Mesenchymal stem cell (in vitro differentiated cells and primary cell): ENCODE measurements at regions not wholly inside any gene's neighbourhood (a gene's known extent, or its start where the extent isn't known, plus 50 kb on each side); places are given as distances from the start of the nearest gene placed in this dataset.

Experiments
- DNase-seq: peaks from one replicate; pipeline ENCODE4 v3.0.0-alpha.2; 2013
- H2AFZ ChIP-seq: one replicate; pipeline ENCODE4 v1.6.1; 2013; ENCODE audit warnings: low read depth, mild to moderate bottlenecking, control low read depth, inconsistent platforms, low read length, moderate library complexity
- H2AK5ac ChIP-seq: 2 replicates; pipeline ENCODE4 v1.6.1; 2013; ENCODE audit warnings: low read length, moderate library complexity, mild to moderate bottlenecking, inconsistent platforms; ENCODE audit not compliant: severe bottlenecking
- H2BK120ac ChIP-seq: one replicate; pipeline ENCODE4 v1.6.1; 2013; ENCODE audit warnings: low read depth, mild to moderate bottlenecking, inconsistent platforms, low read length, moderate library complexity
- H2BK12ac ChIP-seq, 2 experiments: one replicate each; pipeline ENCODE4 v1.6.1; 2013; ENCODE audit warnings: inconsistent platforms in 2 of 2, low read length in 2 of 2, mild to moderate bottlenecking in 2 of 2, moderate library complexity in 2 of 2, control low read depth in 1 of 2
- H2BK15ac ChIP-seq: one replicate; pipeline ENCODE4 v1.6.1; 2013; ENCODE audit warnings: mild to moderate bottlenecking, low read depth, inconsistent platforms; ENCODE audit not compliant: poor library complexity, severe bottlenecking
- H2BK5ac ChIP-seq: 2 replicates; pipeline ENCODE4 v1.6.1; 2013; ENCODE audit warnings: low read depth, mild to moderate bottlenecking, low read length, control low read depth, inconsistent platforms; ENCODE audit not compliant: poor library complexity, severe bottlenecking
- H3K14ac ChIP-seq, 2 experiments: one replicate each; pipeline ENCODE4 v1.6.1; 2013; ENCODE audit warnings: inconsistent platforms in 2 of 2, low read length in 2 of 2, control low read depth in 1 of 2, mild to moderate bottlenecking in 1 of 2, moderate library complexity in 1 of 2
- H3K18ac ChIP-seq, 2 experiments: one replicate each; pipeline ENCODE4 v1.6.1; 2013; ENCODE audit warnings: inconsistent platforms in 2 of 2, low read length in 2 of 2, control low read depth in 1 of 2, low read depth in 1 of 2, mild to moderate bottlenecking in 1 of 2
- H3K23ac ChIP-seq, 2 experiments: one replicate each; pipeline ENCODE4 v1.6.1; 2013; ENCODE audit warnings: inconsistent platforms in 2 of 2, low read length in 2 of 2, mild to moderate bottlenecking in 2 of 2, moderate library complexity in 2 of 2, control low read depth in 1 of 2
- H3K27ac ChIP-seq: 2 replicates; pipeline ENCODE4 v1.5.1; 2013; ENCODE audit warnings: mild to moderate bottlenecking, moderate library complexity, low read length, control low read depth, inconsistent platforms; ENCODE audit not compliant: poor library complexity, severe bottlenecking
- H3K27me3 ChIP-seq, 2 experiments: 2 replicates each; pipeline versions ENCODE4 v1.6.1 to v1.7.0; 2013; ENCODE audit warnings: low read length in 2 of 2, mild to moderate bottlenecking in 2 of 2, moderate library complexity in 2 of 2, control low read depth in 1 of 2, inconsistent platforms in 1 of 2; ENCODE audit not compliant: control insufficient read depth in 1 of 2, insufficient read depth in 1 of 2
- H3K36me3 ChIP-seq, 2 experiments: 2 replicates each; pipeline versions ENCODE4 v1.6.1 to v1.7.0; 2013; ENCODE audit warnings: low read length in 2 of 2, control low read depth in 1 of 2, inconsistent platforms in 1 of 2, low read depth in 1 of 2, mild to moderate bottlenecking in 1 of 2; ENCODE audit not compliant: insufficient read depth in 2 of 2, control insufficient read depth in 1 of 2
- H3K4ac ChIP-seq, 2 experiments: one replicate each; pipeline ENCODE4 v1.6.1; 2013; ENCODE audit warnings: inconsistent platforms in 2 of 2, low read length in 2 of 2, mild to moderate bottlenecking in 2 of 2, moderate library complexity in 2 of 2, control low read depth in 1 of 2, low read depth in 1 of 2
- H3K4me1 ChIP-seq: 2 replicates; pipeline ENCODE4 v1.6.1; 2013; ENCODE audit warnings: low read depth, low read length, control low read depth; ENCODE audit not compliant: control insufficient read depth, insufficient read depth
- H3K4me2 ChIP-seq: 2 replicates; pipeline ENCODE4 v1.6.1; 2013; ENCODE audit warnings: low read length, mild to moderate bottlenecking, inconsistent platforms; ENCODE audit not compliant: poor library complexity, severe bottlenecking
- H3K4me3 ChIP-seq, 2 experiments: 2 replicates each; pipeline versions ENCODE4 v1.5.1 to v1.7.0; 2013; ENCODE audit warnings: low read length in 2 of 2, mild to moderate bottlenecking in 2 of 2, control low read depth in 1 of 2, low read depth in 1 of 2; ENCODE audit not compliant: insufficient read depth in 1 of 2
- H3K79me1 ChIP-seq: replicated peaks from 2 replicates; pipeline ENCODE4 v1.6.1; 2013; ENCODE audit warnings: mild to moderate bottlenecking, control low read depth, low read length, inconsistent platforms; ENCODE audit not compliant: poor library complexity, severe bottlenecking
- H3K9ac ChIP-seq: 2 replicates; pipeline ENCODE4 v1.7.0; 2013; ENCODE audit warnings: mild to moderate bottlenecking, low read length, moderate library complexity
- H3K9me3 ChIP-seq: 2 replicates; pipeline ENCODE4 v1.7.0; 2013; ENCODE audit warnings: mild to moderate bottlenecking, low read length; ENCODE audit not compliant: control insufficient read depth
- H4K8ac ChIP-seq: one replicate; pipeline ENCODE4 v1.6.1; 2013; ENCODE audit warnings: inconsistent platforms, mild to moderate bottlenecking, low read length, moderate library complexity
- H4K91ac ChIP-seq: one replicate; pipeline ENCODE4 v1.6.1; 2013; ENCODE audit warnings: mild to moderate bottlenecking, low read length, inconsistent platforms
- whole genome bisulfite sequencing: methylation state at CpG from one replicate; pipeline ENCODE4 v1.1.7; 2013; ENCODE audit warnings: mixed read lengths; 5-methylcytosine and 5-hydroxymethylcytosine counted together

DNA sequence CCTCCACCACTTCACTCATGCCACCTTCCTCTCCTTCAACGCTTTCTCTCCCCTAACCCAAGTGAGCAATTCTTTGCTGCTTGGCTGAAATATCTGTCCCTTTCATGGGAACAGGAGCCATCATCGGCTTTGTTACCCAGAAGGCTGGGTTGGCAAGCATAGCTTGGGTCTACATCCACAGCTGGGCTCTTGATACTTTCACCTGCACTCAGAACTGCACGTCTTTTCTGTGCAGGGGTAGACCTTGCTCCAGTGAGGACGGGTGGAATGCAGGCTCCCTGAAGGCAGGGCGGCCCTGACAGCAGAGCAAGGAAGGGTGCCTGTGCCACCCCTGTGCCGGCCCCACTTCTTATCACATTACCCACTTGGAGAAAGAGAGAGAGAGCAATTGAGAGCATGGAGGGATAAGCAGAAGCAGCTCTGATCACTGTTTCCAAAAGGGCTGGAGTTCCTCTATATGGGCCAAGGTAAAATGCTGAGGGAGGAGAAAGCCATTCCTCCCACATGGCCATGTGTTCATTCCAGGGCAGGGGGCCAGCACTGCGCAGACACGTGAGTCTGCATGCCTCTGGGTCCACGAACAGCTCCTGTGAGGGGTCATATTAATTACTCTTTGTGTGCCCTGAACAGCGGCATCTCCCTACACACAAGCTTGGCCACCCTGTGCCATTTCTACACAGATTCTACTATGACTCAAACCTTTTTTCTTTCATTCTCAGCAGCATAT lies 181.8 kb downstream of the BUD13 start:
- Histone ChIP-seq H3K14ac (no peak overlapping the region), H4K91ac (no peak overlapping the region), H3K23ac (no peak overlapping the region), H3K18ac (no peak overlapping the region), H2BK5ac (no peak overlapping the region), H2AK5ac (no peak overlapping the region), H3K4ac (no peak overlapping the region), H3K9ac (no peak overlapping the region), H2AFZ (no peak overlapping the region), H2BK12ac (no peak overlapping the region), H4K8ac (no peak overlapping the region), H3K27me3 (peaks cover 7 to 50% of the 10 kb centered on the region in 2 experiments), H3K9me3 (no peaks in the 10 kb centered on the region), H3K4me2 (no peak overlapping the region), H3K36me3 (no peaks in the 10 kb centered on the region), H2BK120ac (no peak overlapping the region), H3K79me1 (no peaks in the 10 kb centered on the region), H3K4me3 (no peak overlapping the region), H2BK15ac (no peak overlapping the region), H3K4me1 (no peaks in the 10 kb centered on the region), H3K27ac (no peak overlapping the region)
- DNase-seq = no peak
- WGBS = 72% methylated on average over 9 of the region's 10 CpGs

DNA sequence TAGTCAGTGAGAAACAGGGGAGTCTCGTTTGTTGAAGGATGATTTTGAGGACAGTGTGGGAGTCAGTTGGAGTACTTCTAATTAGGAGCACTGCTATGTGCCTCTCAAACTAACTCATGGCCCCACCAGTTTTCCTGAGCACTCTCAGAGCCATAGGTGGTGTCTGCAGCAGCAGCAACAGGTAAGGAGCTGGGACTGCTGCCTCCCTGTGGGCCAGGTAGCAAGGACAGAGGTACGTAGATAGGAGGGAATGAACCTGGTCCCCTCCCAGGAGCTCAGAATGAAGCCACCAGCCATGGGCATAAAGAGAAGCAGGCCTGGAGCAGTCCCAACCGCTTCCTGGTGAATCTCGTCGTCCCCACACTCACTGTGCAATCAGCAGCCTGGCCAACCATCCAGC lies 183.4 kb downstream of the BUD13 start:
- no peak overlapping the region for H2BK5ac ChIP-seq
- 63% methylated on average over 5 of the region's 5 CpGs for WGBS

DNA sequence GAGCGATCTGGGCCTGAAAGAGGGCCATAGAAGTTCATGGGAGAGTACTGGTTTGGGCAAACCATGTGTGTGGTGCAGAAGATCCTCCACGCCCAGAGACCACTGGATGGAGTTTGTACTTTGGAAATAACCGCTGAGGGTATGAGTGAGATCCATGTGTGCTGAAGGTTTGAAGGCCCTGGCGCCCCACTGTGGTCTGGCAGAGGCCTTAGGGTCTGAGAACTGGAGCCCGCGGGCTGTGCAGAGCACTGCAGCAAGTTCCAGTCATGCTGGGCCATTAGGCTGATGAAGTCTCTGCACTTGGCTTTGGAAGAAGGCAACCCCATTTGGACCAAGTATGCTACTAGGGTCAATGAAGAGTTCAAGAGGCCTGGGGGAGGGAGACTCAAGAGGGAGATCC lies 186.4 kb downstream of the BUD13 start:
- Histone ChIP-seq H3K4me2 (no peak overlapping the region), H3K27me3 (peaks cover 42 to 60% of the 10 kb centered on the region in 2 experiments), H3K4me3 (no peak overlapping the region), H3K9ac (no peak overlapping the region), H3K4me1 (no peaks in the 10 kb centered on the region), H3K4ac (no peak overlapping the region), H3K9me3 (no peaks in the 10 kb centered on the region), H2BK12ac (no peak overlapping the region), H2AFZ (no peak overlapping the region), H3K18ac (no peak overlapping the region), H3K79me1 (no peaks in the 10 kb centered on the region), H2BK120ac (no peak overlapping the region), H4K8ac (no peak overlapping the region), H3K14ac (no peak overlapping the region), H3K23ac (no peak overlapping the region), H3K27ac (no peak overlapping the region), H2AK5ac (no peak overlapping the region), H3K36me3 (no peaks in the 10 kb centered on the region), H2BK5ac (no peak overlapping the region), H4K91ac (no peak overlapping the region), H2BK15ac (no peak overlapping the region)
- no peak for DNase-seq
- 39% methylated on average over 6 of the region's 6 CpGs for WGBS

More for the DNA sequence above, 183.4 kb downstream of the BUD13 start:
- Histone ChIP-seq H2AFZ (no peak overlapping the region), H3K9ac (no peak overlapping the region), H3K14ac (no peak overlapping the region), H3K4me3 (no peak overlapping the region), H3K4me1 (no peaks in the 10 kb centered on the region), H4K8ac (no peak overlapping the region), H3K4ac (no peak overlapping the region), H4K91ac (no peak overlapping the region), H3K9me3 (no peaks in the 10 kb centered on the region), H2BK12ac (no peak overlapping the region), H3K18ac (no peak overlapping the region), H3K27ac (no peak overlapping the region), H3K36me3 (no peaks in the 10 kb centered on the region), H2BK15ac (no peak overlapping the region), H3K79me1 (no peaks in the 10 kb centered on the region), H3K23ac (no peak overlapping the region), H2BK120ac (no peak overlapping the region), H2AK5ac (no peak overlapping the region), H3K4me2 (no peak overlapping the region), H3K27me3 (peaks cover 12 to 51% of the 10 kb centered on the region in 2 experiments)
- no peak for DNase-seq

DNA sequence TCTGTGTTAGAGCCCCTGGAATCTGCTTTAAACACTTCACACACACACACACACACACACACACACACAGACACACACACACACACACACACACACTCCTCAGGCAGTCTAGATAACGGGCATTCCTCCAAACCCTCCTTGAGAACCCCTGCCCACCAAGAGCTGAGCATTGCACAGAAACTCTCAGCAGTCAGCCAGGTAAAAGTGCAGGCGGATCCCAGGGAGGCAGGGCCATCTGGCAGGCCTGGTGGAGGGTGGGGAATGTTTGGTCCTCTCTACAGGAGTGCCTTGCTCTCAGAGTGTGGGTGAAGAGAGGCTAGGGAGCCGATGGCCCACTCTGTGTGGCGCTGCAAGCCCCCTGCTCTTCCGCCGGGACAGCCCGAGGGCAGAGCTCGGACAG lies 190.2 kb downstream of the BUD13 start:
- H2BK5ac ChIP-seq = no peak overlapping the region
- H3K27ac ChIP-seq = no peak overlapping the region
- no peaks in the 10 kb centered on the region for H3K9me3 ChIP-seq
- no peak overlapping the region for H4K8ac ChIP-seq
- H2BK12ac ChIP-seq = no peak overlapping the region
- H3K4me3 ChIP-seq = no peak overlapping the region
- H3K4me2 ChIP-seq = no peak overlapping the region
- no peak overlapping the region for H3K18ac ChIP-seq
- no peaks in the 10 kb centered on the region for H3K36me3 ChIP-seq
- no peak overlapping the region for H3K4ac ChIP-seq
- no peaks in the 10 kb centered on the region for H3K79me1 ChIP-seq
- peaks cover 5% of the 10 kb centered on the region for H3K4me1 ChIP-seq
- H2AFZ ChIP-seq = no peak overlapping the region
- H2BK15ac ChIP-seq = no peak overlapping the region
- H3K27me3 ChIP-seq = peaks cover 76 to 80% of the 10 kb centered on the region in 2 experiments
- 78% methylated on average over 7 of the region's 8 CpGs for WGBS
- H2AK5ac ChIP-seq = no peak overlapping the region
- H2BK120ac ChIP-seq = no peak overlapping the region
- DNase-seq = no peak
- H3K23ac ChIP-seq = no peak overlapping the region
- no peak overlapping the region for H4K91ac ChIP-seq
- no peak overlapping the region for H3K14ac ChIP-seq
- no peak overlapping the region for H3K9ac ChIP-seq
